Stimulated activated naive B cell treated with anti-CD40 and anti-IgM and Interleukin-4, amounts not matched to agents 10 μg/mL and 1 μg/mL and 100 μg/mL, for 72 hours (primary cell): ENCODE measurements at regions not wholly inside any gene's neighbourhood (a gene's known extent, or its start where the extent isn't known, plus 50 kb on each side); places are given as distances from the start of the nearest gene placed in this dataset.

Experiments used
- ATAC-seq, 2 donors: fragments of 150-1000 bp; cut with Tn5 transposase; replicated peaks; 2 replicates each; pipeline ENCODE4 v1.10.0; 2021; ENCODE audit warnings: moderate library complexity in 1 of 2
- DNase-seq: peaks from one replicate; pipeline ENCODE4 v3.0.0; 2021
- H3K27ac Mint-ChIP-seq: one replicate; pipeline ENCODE4 v1.8.0; 2022; ENCODE audit warnings: mild to moderate bottlenecking, mixed read lengths
- H3K27me3 Mint-ChIP-seq, 2 donors: one replicate each; pipeline ENCODE4 v1.8.0; 2022; ENCODE audit warnings: mixed read lengths in 2 of 2
- H3K36me3 Mint-ChIP-seq, 2 donors: one replicate each; pipeline ENCODE4 v1.8.0; 2022; ENCODE audit warnings: mixed read lengths in 2 of 2, mild to moderate bottlenecking in 1 of 2
- H3K4me1 Mint-ChIP-seq, 2 donors: one replicate each; pipeline ENCODE4 v1.8.0; 2022; ENCODE audit warnings: mixed read lengths in 2 of 2, mild to moderate bottlenecking in 1 of 2
- H3K4me3 Mint-ChIP-seq, 2 donors: one replicate each; pipeline ENCODE4 v1.8.0; 2022; ENCODE audit warnings: mild to moderate bottlenecking in 2 of 2, mixed read lengths in 2 of 2, moderate library complexity in 1 of 2
- H3K9me3 Mint-ChIP-seq, 2 donors: one replicate each; pipeline ENCODE4 v1.8.0; 2022; ENCODE audit warnings: mixed read lengths in 2 of 2, mild to moderate bottlenecking in 1 of 2

- ATAC-seq: no peak
These were observed 480.5 kb downstream of the EBF1 start for GRCh38 chr5:158619083-158619788.

GRCh38 chr5:158618256-158618655 lies 481.5 kb downstream of the EBF1 start:
- DNase-seq (no peak), ATAC-seq (no peak)
- Mint-ChIP-seq H3K9me3 (no peaks in the 10 kb centered on the region), H3K27me3 (no peaks in the 10 kb centered on the region), H3K36me3 (no peaks in the 10 kb centered on the region), H3K27ac (no peak overlapping the region), H3K4me3 (no peak overlapping the region), H3K4me1 (peaks cover 0 to 5% of the 10 kb centered on the region in 2 donors)

More at GRCh38 chr5:158619083-158619788, 480.5 kb downstream of the EBF1 start:
- no peak for DNase-seq
- Mint-ChIP-seq H3K36me3 (no peaks in the 10 kb centered on the region), H3K4me1 (peaks cover 0 to 5% of the 10 kb centered on the region in 2 donors), H3K9me3 (no peaks in the 10 kb centered on the region), H3K27me3 (no peaks in the 10 kb centered on the region), H3K27ac (no peak overlapping the region), H3K4me3 (no peak overlapping the region)

GRCh38 chr5:158616707-158617106 lies 483.0 kb downstream of the EBF1 start:
- no peaks in the 10 kb centered on the region for H3K9me3 Mint-ChIP-seq

GRCh38 chr5:158614951-158615350 lies 484.8 kb downstream of the EBF1 start:
- Mint-ChIP-seq H3K9me3 (no peaks in the 10 kb centered on the region), H3K4me3 (no peak overlapping the region), H3K4me1 (peaks cover 0 to 6% of the 10 kb centered on the region in 2 donors), H3K36me3 (no peaks in the 10 kb centered on the region), H3K27ac (no peak overlapping the region), H3K27me3 (peaks cover 0 to 4% of the 10 kb centered on the region in 2 donors)
- ATAC-seq (no peak), DNase-seq (no peak)

More at GRCh38 chr5:158616707-158617106, 483.0 kb downstream of the EBF1 start:
- ATAC-seq: peak; percentile 45 to 58
- no peaks in the 10 kb centered on the region for H3K27me3 Mint-ChIP-seq
- H3K4me3 Mint-ChIP-seq: no peak overlapping the region
- H3K4me1 Mint-ChIP-seq: peaks cover 0 to 5% of the 10 kb centered on the region in 2 donors
- DNase-seq: no peak
- H3K36me3 Mint-ChIP-seq: no peaks in the 10 kb centered on the region
- no peak overlapping the region for H3K27ac Mint-ChIP-seq

- H3K9me3 Mint-ChIP-seq: peaks cover 0 to 2% of the 10 kb centered on the region in 2 donors
- peaks cover 4 to 26% of the 10 kb centered on the region in 2 donors for H3K4me1 Mint-ChIP-seq
- H3K4me3 Mint-ChIP-seq: no peak overlapping the region
- H3K27me3 Mint-ChIP-seq: peaks cover 0 to 4% of the 10 kb centered on the region in 2 donors
- H3K27ac Mint-ChIP-seq: no peak overlapping the region
- ATAC-seq (no peak), DNase-seq (no peak)
- H3K36me3 Mint-ChIP-seq: no peaks in the 10 kb centered on the region
These were observed 488.1 kb downstream of the EBF1 start for GRCh38 chr5:158611581-158611980.

GRCh38 chr5:158610051-158610415 lies 489.7 kb downstream of the EBF1 start:
- no peak overlapping the region for H3K27ac Mint-ChIP-seq
- peaks cover 0 to 4% of the 10 kb centered on the region in 2 donors for H3K27me3 Mint-ChIP-seq
- H3K36me3 Mint-ChIP-seq: no peaks in the 10 kb centered on the region
- no peak for ATAC-seq
- peaks cover 9 to 36% of the 10 kb centered on the region in 2 donors for H3K4me1 Mint-ChIP-seq
- peaks cover 0 to 2% of the 10 kb centered on the region in 2 donors for H3K9me3 Mint-ChIP-seq
- H3K4me3 Mint-ChIP-seq: no peak overlapping the region
- DNase-seq: no peak

- Mint-ChIP-seq H3K36me3 (no peaks in the 10 kb centered on the region), H3K9me3 (peaks cover 0 to 2% of the 10 kb centered on the region in 2 donors), H3K27me3 (peaks cover 0 to 4% of the 10 kb centered on the region in 2 donors), H3K4me1 (peaks cover 9 to 39% of the 10 kb centered on the region in 2 donors), H3K4me3 (no peak overlapping the region), H3K27ac (no peak overlapping the region)
- ATAC-seq: peak; percentile 47 to 69
- no peak for DNase-seq
These were observed 490.2 kb downstream of the EBF1 start for GRCh38 chr5:158609333-158610050.

GRCh38 chr5:158607088-158607487 lies 492.6 kb downstream of the EBF1 start:
- H3K27ac Mint-ChIP-seq: no peak overlapping the region
- ATAC-seq (no peak), DNase-seq (no peak)
- H3K36me3 Mint-ChIP-seq: no peaks in the 10 kb centered on the region
- H3K4me3 Mint-ChIP-seq: peak overlapping the region in 1 of 2 donors; percentile 53
- H3K27me3 Mint-ChIP-seq: peaks cover 0 to 4% of the 10 kb centered on the region in 2 donors
- H3K4me1 Mint-ChIP-seq: peaks cover 9 to 39% of the 10 kb centered on the region in 2 donors
- H3K9me3 Mint-ChIP-seq: peaks cover 0 to 2% of the 10 kb centered on the region in 2 donors

- Mint-ChIP-seq H3K4me3 (peak overlapping the region in 1 of 2 donors; percentile 53), H3K27me3 (peaks cover 0 to 4% of the 10 kb centered on the region in 2 donors), H3K36me3 (no peaks in the 10 kb centered on the region), H3K9me3 (peaks cover 0 to 2% of the 10 kb centered on the region in 2 donors), H3K4me1 (peaks cover 9 to 44% of the 10 kb centered on the region in 2 donors), H3K27ac (peak overlapping the region; percentile 20)
- ATAC-seq (peak; percentile 89 to 95), DNase-seq (no peak)
These were observed 493.5 kb downstream of the EBF1 start for GRCh38 chr5:158606233-158606632.

- Mint-ChIP-seq H3K4me3 (no peak overlapping the region), H3K27me3 (no peaks in the 10 kb centered on the region), H3K36me3 (no peaks in the 10 kb centered on the region), H3K27ac (no peak overlapping the region), H3K9me3 (peaks cover 0 to 2% of the 10 kb centered on the region in 2 donors), H3K4me1 (peaks cover 17 to 49% of the 10 kb centered on the region in 2 donors)
- DNase-seq: no peak
- ATAC-seq: no peak
These were observed 496.7 kb downstream of the EBF1 start for GRCh38 chr5:158602981-158603380.

- H3K27ac Mint-ChIP-seq: no peak overlapping the region
- DNase-seq (no peak), ATAC-seq (no peak)
- no peaks in the 10 kb centered on the region for H3K36me3 Mint-ChIP-seq
- H3K4me3 Mint-ChIP-seq: no peak overlapping the region
- H3K4me1 Mint-ChIP-seq: peaks cover 12 to 44% of the 10 kb centered on the region in 2 donors
- no peaks in the 10 kb centered on the region for H3K9me3 Mint-ChIP-seq
- H3K27me3 Mint-ChIP-seq: no peaks in the 10 kb centered on the region
These were observed 498.6 kb downstream of the EBF1 start for GRCh38 chr5:158601118-158601517.

- Mint-ChIP-seq H3K9me3 (no peaks in the 10 kb centered on the region), H3K36me3 (no peaks in the 10 kb centered on the region), H3K4me3 (no peak overlapping the region), H3K4me1 (peaks cover 12 to 39% of the 10 kb centered on the region in 2 donors), H3K27ac (no peak overlapping the region), H3K27me3 (no peaks in the 10 kb centered on the region)
- DNase-seq: no peak
- ATAC-seq: no peak
These were observed 499.0 kb downstream of the EBF1 start for GRCh38 chr5:158600679-158601078.

GRCh38 chr5:158599157-158599556 lies 500.6 kb downstream of the EBF1 start:
- H3K27me3 Mint-ChIP-seq: no peaks in the 10 kb centered on the region
- no peaks in the 10 kb centered on the region for H3K9me3 Mint-ChIP-seq
- H3K4me1 Mint-ChIP-seq: peaks cover 12 to 30% of the 10 kb centered on the region in 2 donors
- no peak overlapping the region for H3K27ac Mint-ChIP-seq
- H3K36me3 Mint-ChIP-seq: no peaks in the 10 kb centered on the region
- H3K4me3 Mint-ChIP-seq: no peak overlapping the region
- ATAC-seq (no peak), DNase-seq (no peak)

GRCh38 chr5:158594595-158595242 lies 505.0 kb downstream of the EBF1 start:
- Mint-ChIP-seq H3K27me3 (peaks cover 0 to 6% of the 10 kb centered on the region in 2 donors), H3K4me1 (peaks cover 14 to 37% of the 10 kb centered on the region in 2 donors), H3K27ac (no peak overlapping the region), H3K9me3 (no peaks in the 10 kb centered on the region), H3K4me3 (no peak overlapping the region), H3K36me3 (no peaks in the 10 kb centered on the region)
- ATAC-seq (no peak), DNase-seq (no peak)
